DOHH2 (cell line): ENCODE measurements at regions not wholly inside any gene's neighbourhood (a gene's known extent, or its start where the extent isn't known, plus 50 kb on each side); places are given as distances from the start of the nearest gene placed in this dataset.

ENCODE experiments used
- H3F3A ChIP-seq: fragments of 200-600 bp; sonication (generic), shearing (Covaris generic); 2 replicates; pipeline ENCODE4 v1.6.0; 2016; ENCODE audit warnings: antibody characterized with exemption, mild to moderate bottlenecking; ENCODE audit not compliant: control insufficient read depth, insufficient read depth
- H3K27ac ChIP-seq: fragments of 200-600 bp; sonication (generic); 2 replicates; pipeline ENCODE4 v1.5.1; 2014; ENCODE audit warnings: low read depth, mild to moderate bottlenecking, low read length, moderate library complexity
- H3K27me3 ChIP-seq: fragments of 200-600 bp; sonication (generic); 2 replicates; pipeline ENCODE4 v1.6.1; 2014; ENCODE audit warnings: mild to moderate bottlenecking, low read length, mixed read lengths; ENCODE audit not compliant: control insufficient read depth
- H3K36me3 ChIP-seq: fragments of 200-600 bp; sonication (generic); 2 replicates; pipeline ENCODE4 v1.6.1; 2014; ENCODE audit warnings: mild to moderate bottlenecking, low read length, moderate library complexity, mixed read lengths; ENCODE audit not compliant: control insufficient read depth
- H3K4me1 ChIP-seq: fragments of 200-600 bp; sonication (generic); 2 replicates; pipeline ENCODE4 v1.6.1; 2014; ENCODE audit warnings: mild to moderate bottlenecking, low read length, mixed read lengths; ENCODE audit not compliant: control insufficient read depth
- H3K4me2 ChIP-seq: fragments of 200-600 bp; sonication (generic); 2 replicates; pipeline ENCODE4 v1.6.0; 2014; ENCODE audit warnings: mild to moderate bottlenecking, low read length, moderate library complexity
- H3K4me3 ChIP-seq: fragments of 200-600 bp; sonication (generic); 2 replicates; pipeline ENCODE4 v1.5.1; 2014; ENCODE audit warnings: mild to moderate bottlenecking, low read length, mixed read lengths
- H3K79me2 ChIP-seq: fragments of 200-600 bp; sonication (generic); 2 replicates; pipeline ENCODE4 v1.6.1; 2014; ENCODE audit warnings: mild to moderate bottlenecking, low read length, mixed read lengths; ENCODE audit not compliant: control insufficient read depth
- H3K9me2 ChIP-seq: fragments of 200-600 bp; sonication (generic); replicated peaks from 2 replicates; pipeline ENCODE4 v1.6.1; 2014; ENCODE audit warnings: mild to moderate bottlenecking, low read length, mixed read lengths; ENCODE audit not compliant: control insufficient read depth
- H3K9me3 ChIP-seq: fragments of 200-600 bp; sonication (generic); 2 replicates; pipeline ENCODE4 v1.6.1; 2014; ENCODE audit warnings: antibody characterized with exemption, low read length, mixed read lengths; ENCODE audit not compliant: control insufficient read depth, insufficient read depth
- H4K20me1 ChIP-seq: fragments of 200-600 bp; sonication (generic); 2 replicates; pipeline ENCODE4 v1.6.0; 2014; ENCODE audit warnings: low read depth, mild to moderate bottlenecking, antibody characterized with exemption, low read length, moderate library complexity; ENCODE audit not compliant: control insufficient read depth, insufficient read depth
- EZH2phosphoT487 ChIP-seq: fragments of 200-600 bp; sonication (generic); IDR thresholded peaks from 2 replicates; pipeline ENCODE4 v1.6.1; 2017; ENCODE audit warnings: borderline replicate concordance, mild to moderate bottlenecking, antibody characterized with exemption, low read length, moderate library complexity, mixed read lengths
- TF ChIP-seq, protein P1 (sequence below): fragments of 200-600 bp; sonication (generic); IDR thresholded peaks from one replicate; pipeline ENCODE4 v1.5.1; 2014; ENCODE audit warnings: antibody characterized with exemption, mild to moderate bottlenecking, low read depth, low read length; ENCODE audit not compliant: poor library complexity, severe bottlenecking

GRCh38 chr3:170697908-170698307 is 112.0 kb upstream of the SLC7A14 start:
- H3K4me3 ChIP-seq, result no peak overlapping the region
- no peak overlapping the region for H3K4me2 ChIP-seq
- TF ChIP-seq, protein P1, sequence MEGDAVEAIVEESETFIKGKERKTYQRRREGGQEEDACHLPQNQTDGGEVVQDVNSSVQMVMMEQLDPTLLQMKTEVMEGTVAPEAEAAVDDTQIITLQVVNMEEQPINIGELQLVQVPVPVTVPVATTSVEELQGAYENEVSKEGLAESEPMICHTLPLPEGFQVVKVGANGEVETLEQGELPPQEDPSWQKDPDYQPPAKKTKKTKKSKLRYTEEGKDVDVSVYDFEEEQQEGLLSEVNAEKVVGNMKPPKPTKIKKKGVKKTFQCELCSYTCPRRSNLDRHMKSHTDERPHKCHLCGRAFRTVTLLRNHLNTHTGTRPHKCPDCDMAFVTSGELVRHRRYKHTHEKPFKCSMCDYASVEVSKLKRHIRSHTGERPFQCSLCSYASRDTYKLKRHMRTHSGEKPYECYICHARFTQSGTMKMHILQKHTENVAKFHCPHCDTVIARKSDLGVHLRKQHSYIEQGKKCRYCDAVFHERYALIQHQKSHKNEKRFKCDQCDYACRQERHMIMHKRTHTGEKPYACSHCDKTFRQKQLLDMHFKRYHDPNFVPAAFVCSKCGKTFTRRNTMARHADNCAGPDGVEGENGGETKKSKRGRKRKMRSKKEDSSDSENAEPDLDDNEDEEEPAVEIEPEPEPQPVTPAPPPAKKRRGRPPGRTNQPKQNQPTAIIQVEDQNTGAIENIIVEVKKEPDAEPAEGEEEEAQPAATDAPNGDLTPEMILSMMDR, result no peak
- TF ChIP-seq EZH2phosphoT487, result no peak
- H3K27ac ChIP-seq, result no peak overlapping the region
- H3K27me3 ChIP-seq, result no peaks in the 10 kb centered on the region
- no peaks in the 10 kb centered on the region for H3K79me2 ChIP-seq
- no peaks in the 10 kb centered on the region for H3K36me3 ChIP-seq
- H3K4me1 ChIP-seq, result no peaks in the 10 kb centered on the region
- no peaks in the 10 kb centered on the region for H3K9me3 ChIP-seq
- H3K9me2 ChIP-seq, result no peaks in the 10 kb centered on the region
- H4K20me1 ChIP-seq, result no peaks in the 10 kb centered on the region
- no peaks in the 10 kb centered on the region for H3F3A ChIP-seq

DNA sequence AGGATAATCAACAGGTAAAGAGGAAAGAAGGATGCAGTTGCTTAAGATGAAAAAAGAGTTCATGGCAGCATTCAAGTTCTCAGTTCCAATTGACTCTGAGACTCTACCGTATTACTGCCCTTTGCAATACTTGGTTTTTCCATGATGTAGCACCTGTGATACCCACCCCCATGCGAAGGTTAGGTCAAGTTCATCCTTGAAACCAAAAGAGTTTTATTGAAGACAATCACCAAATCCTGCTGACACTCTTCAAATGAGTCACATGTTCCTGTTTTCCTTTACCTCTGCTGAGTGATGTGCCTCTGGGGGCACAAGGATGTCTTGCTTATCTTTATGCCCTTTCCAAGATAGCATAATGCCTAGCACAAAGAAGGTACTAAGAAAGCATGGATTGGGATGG is 111.3 kb upstream of the SLC7A14 start:
- Histone ChIP-seq H3K27me3 (no peaks in the 10 kb centered on the region), H3K36me3 (no peaks in the 10 kb centered on the region)

GRCh38 chr3:170695486-170696064 is 109.7 kb upstream of the SLC7A14 start:
- Histone ChIP-seq H3K9me3 (no peaks in the 10 kb centered on the region), H3K4me3 (no peak overlapping the region), H3K4me1 (no peaks in the 10 kb centered on the region), H3K9me2 (no peaks in the 10 kb centered on the region), H3K27me3 (no peaks in the 10 kb centered on the region), H3K27ac (no peak overlapping the region), H3K4me2 (no peak overlapping the region), H3K36me3 (no peaks in the 10 kb centered on the region), H3K79me2 (no peaks in the 10 kb centered on the region), H4K20me1 (no peaks in the 10 kb centered on the region), H3F3A (no peaks in the 10 kb centered on the region)
- no peak for TF ChIP-seq EZH2phosphoT487
- TF ChIP-seq, protein P1, result no peak

More for the DNA sequence above, 111.3 kb upstream of the SLC7A14 start:
- H3K4me2 ChIP-seq, result no peak overlapping the region
- H3F3A ChIP-seq, result no peaks in the 10 kb centered on the region
- TF ChIP-seq, protein P1, result no peak
- TF ChIP-seq EZH2phosphoT487, result no peak
- no peaks in the 10 kb centered on the region for H3K79me2 ChIP-seq
- H3K9me2 ChIP-seq, result no peaks in the 10 kb centered on the region
- H3K27ac ChIP-seq, result no peak overlapping the region
- H3K4me3 ChIP-seq, result no peak overlapping the region
- no peaks in the 10 kb centered on the region for H3K9me3 ChIP-seq
- H4K20me1 ChIP-seq, result no peaks in the 10 kb centered on the region
- H3K4me1 ChIP-seq, result no peaks in the 10 kb centered on the region
